ENCODE measurements at regions not wholly inside any gene's neighbourhood (a gene's known extent, or its start where the extent isn't known, plus 50 kb on each side); places are given as distances from the start of the nearest gene placed in this dataset.

GRCh38 chr19:30739394-30739793 lies 367.2 kb downstream of the ZNF536 start:
- no peak overlapping the region for H2AFZ ChIP-seq (ENCODE audit: low read length)

GRCh38 chr19:30738047-30738446 lies 365.9 kb downstream of the ZNF536 start:
- no peak overlapping the region for H2AFZ ChIP-seq (ENCODE audit: low read length)
- TF ChIP-seq EZH2phosphoT487 (IDR thresholded peaks at IDR 0.05; ENCODE audit: borderline replicate concordance, low read depth, low read length) (no peak), CTCF (conservative IDR thresholded peaks at IDR 0.05; ENCODE audit: low read length) (no peak)
- no peak overlapping the region for H3K4me2 ChIP-seq (ENCODE audit: low read length)
- H3K79me2 ChIP-seq (ENCODE audit: insufficient read depth, low read depth, low read length) = no peaks in the 10 kb centered on the region
- no peaks in the 10 kb centered on the region for H4K20me1 ChIP-seq (ENCODE audit: insufficient read depth, low read length)
- no peaks in the 10 kb centered on the region for H3K36me3 ChIP-seq (ENCODE audit: insufficient read depth, low read length)
- no peak overlapping the region for H3K4me3 ChIP-seq (ENCODE audit: low read depth, low read length, poor library complexity, severe bottlenecking)
- intact Hi-C loops (cut with micrococcal nuclease; ENCODE audit: unreplicated experiment) = no loop called here
- DNase-seq (ENCODE audit: low spot score) = no peak
- H3K9me2 ChIP-seq (ENCODE audit: insufficient read depth, low read length) = no peaks in the 10 kb centered on the region
- no peak overlapping the region for H3K27ac ChIP-seq (ENCODE audit: low read depth, low read length, poor library complexity, severe bottlenecking)
- BruUV-seq (replicated peaks) = no TSS peak
- no peaks in the 10 kb centered on the region for H3K9me3 ChIP-seq (ENCODE audit: low read length)
- CTCF ChIA-PET (ENCODE audit: unreplicated experiment) = no interaction called here
- POLR2A ChIA-PET = no interaction called here
- H3K4me1 ChIP-seq (ENCODE audit: insufficient read depth, low read length, poor library complexity, severe bottlenecking) = no peaks in the 10 kb centered on the region

More at GRCh38 chr19:30739394-30739793, 367.2 kb downstream of the ZNF536 start:
- TF ChIP-seq EZH2phosphoT487 (IDR thresholded peaks at IDR 0.05; ENCODE audit: borderline replicate concordance, low read depth, low read length) (no peak), CTCF (conservative IDR thresholded peaks at IDR 0.05; ENCODE audit: low read length) (no peak)
- no TSS peak for BruUV-seq (replicated peaks)
- intact Hi-C loops (cut with micrococcal nuclease; ENCODE audit: unreplicated experiment) = no loop called here
- no peaks in the 10 kb centered on the region for H4K20me1 ChIP-seq (ENCODE audit: insufficient read depth, low read length)
- no peaks in the 10 kb centered on the region for H3K36me3 ChIP-seq (ENCODE audit: insufficient read depth, low read length)
- ChIA-PET CTCF (ENCODE audit: unreplicated experiment) (no interaction called here), POLR2A (no interaction called here)
- no peak overlapping the region for H3K4me3 ChIP-seq (ENCODE audit: low read depth, low read length, poor library complexity, severe bottlenecking)
- H3K4me1 ChIP-seq (ENCODE audit: insufficient read depth, low read length, poor library complexity, severe bottlenecking) = no peaks in the 10 kb centered on the region
- H3K9me3 ChIP-seq (ENCODE audit: low read length) = no peaks in the 10 kb centered on the region
- H3K4me2 ChIP-seq (ENCODE audit: low read length) = no peak overlapping the region
- no peak overlapping the region for H3K27ac ChIP-seq (ENCODE audit: low read depth, low read length, poor library complexity, severe bottlenecking)
- H3K9me2 ChIP-seq (ENCODE audit: insufficient read depth, low read length) = no peaks in the 10 kb centered on the region
- no peak for DNase-seq (ENCODE audit: low spot score)
- no peaks in the 10 kb centered on the region for H3K79me2 ChIP-seq (ENCODE audit: insufficient read depth, low read depth, low read length)

GRCh38 chr19:30734669-30735068 lies 362.5 kb downstream of the ZNF536 start:
- POLR2A ChIA-PET = no interaction called here

More at GRCh38 chr19:30734669-30735068, 362.5 kb downstream of the ZNF536 start:
- Histone ChIP-seq H3K4me3 (ENCODE audit: low read depth, low read length, poor library complexity, severe bottlenecking) (no peak overlapping the region), H3K79me2 (ENCODE audit: insufficient read depth, low read depth, low read length) (no peaks in the 10 kb centered on the region), H3K9me2 (ENCODE audit: insufficient read depth, low read length) (no peaks in the 10 kb centered on the region), H3K4me1 (ENCODE audit: insufficient read depth, low read length, poor library complexity, severe bottlenecking) (no peaks in the 10 kb centered on the region), H3K4me2 (ENCODE audit: low read length) (no peak overlapping the region), H2AFZ (ENCODE audit: low read length) (no peak overlapping the region), H3K36me3 (ENCODE audit: insufficient read depth, low read length) (no peaks in the 10 kb centered on the region), H4K20me1 (ENCODE audit: insufficient read depth, low read length) (no peaks in the 10 kb centered on the region), H3K27ac (ENCODE audit: low read depth, low read length, poor library complexity, severe bottlenecking) (no peak overlapping the region), H3K9me3 (ENCODE audit: low read length) (no peaks in the 10 kb centered on the region)
- TF ChIP-seq CTCF (conservative IDR thresholded peaks at IDR 0.05; ENCODE audit: low read length) (no peak), EZH2phosphoT487 (IDR thresholded peaks at IDR 0.05; ENCODE audit: borderline replicate concordance, low read depth, low read length) (no peak)
- intact Hi-C loops (cut with micrococcal nuclease; ENCODE audit: unreplicated experiment) = no loop called here
- CTCF ChIA-PET (ENCODE audit: unreplicated experiment) = no interaction called here
- no TSS peak for BruUV-seq (replicated peaks)
- no peak for DNase-seq (ENCODE audit: low spot score)
